GM19023 (cell line): ENCODE measurements at regions not wholly inside any gene's neighbourhood (a gene's known extent, or its start where the extent isn't known, plus 50 kb on each side); places are given as distances from the start of the nearest gene placed in this dataset.
A peak's percentile ranks its signal among the peaks of the same experiment; 100 is the strongest.

Source experiments
- ATAC-seq: cut with Tn5 transposase; IDR thresholded peaks from one replicate; pipeline ENCODE4 v1.9.1; 2021; ENCODE audit warnings: mild to moderate bottlenecking, moderate library complexity; ENCODE audit not compliant: unreplicated experiment

GRCh38 chr12:89977405-89978085 lies 268.9 kb upstream of the ATP2B1 start:
- no peak for ATAC-seq

GRCh38 chr12:89976866-89977265 lies 268.2 kb upstream of the ATP2B1 start:
- no peak for ATAC-seq

GRCh38 chr12:89975574-89975973 lies 266.9 kb upstream of the ATP2B1 start:
- no peak for ATAC-seq

- no peak for ATAC-seq
Observed at GRCh38 chr12:89971880-89972279, 263.2 kb upstream of the ATP2B1 start.

GRCh38 chr12:89970722-89971121 lies 262.1 kb upstream of the ATP2B1 start:
- ATAC-seq: no peak

GRCh38 chr12:89969093-89969492 lies 260.5 kb upstream of the ATP2B1 start:
- no peak for ATAC-seq

GRCh38 chr12:89968151-89968700 lies 259.6 kb upstream of the ATP2B1 start:
- ATAC-seq: no peak

GRCh38 chr12:89966495-89967240 lies 258.0 kb upstream of the ATP2B1 start:
- ATAC-seq: no peak

- no peak for ATAC-seq
Observed at GRCh38 chr12:89965993-89966392, 257.4 kb upstream of the ATP2B1 start.

GRCh38 chr12:89962648-89963047 lies 254.0 kb upstream of the ATP2B1 start:
- ATAC-seq: no peak

GRCh38 chr12:89960607-89961394 lies 252.2 kb upstream of the ATP2B1 start:
- ATAC-seq: peak; percentile 26

GRCh38 chr12:89960011-89960507 lies 251.4 kb upstream of the ATP2B1 start:
- peak; percentile 96 for ATAC-seq

GRCh38 chr12:89959179-89959578 lies 250.5 kb upstream of the ATP2B1 start:
- no peak for ATAC-seq

GRCh38 chr12:89954259-89954658 lies 245.6 kb upstream of the ATP2B1 start:
- no peak for ATAC-seq

GRCh38 chr12:89951694-89952060 lies 243.0 kb upstream of the ATP2B1 start:
- no peak for ATAC-seq

GRCh38 chr12:89951050-89951693 lies 242.5 kb upstream of the ATP2B1 start:
- no peak for ATAC-seq

- ATAC-seq: peak; percentile 50
Observed at GRCh38 chr12:89950421-89950820, 241.8 kb upstream of the ATP2B1 start.

GRCh38 chr12:89949457-89950195 lies 241.0 kb upstream of the ATP2B1 start:
- ATAC-seq: peak; percentile 90

GRCh38 chr12:89948271-89949175 lies 239.9 kb upstream of the ATP2B1 start:
- ATAC-seq: no peak
